Mesothelial cell of epicardium (in vitro differentiated cells): ENCODE measurements at regions not wholly inside any gene's neighbourhood (a gene's known extent, or its start where the extent isn't known, plus 50 kb on each side); places are given as distances from the start of the nearest gene placed in this dataset.

Experiments
- DNase-seq, 2 experiments: peaks; one replicate each; pipeline ENCODE4 v3.0.0; 2021; ENCODE audit warnings: low spot score in 2 of 2; ENCODE audit not compliant: unreplicated experiment in 2 of 2
- H3K27ac Mint-ChIP-seq: 2 replicates; pipeline ENCODE4 v1.8.0; 2021; ENCODE audit warnings: mixed read lengths
- H3K27me3 Mint-ChIP-seq: 2 replicates; pipeline ENCODE4 v1.8.0; 2021; ENCODE audit warnings: low read depth, mixed read lengths
- H3K36me3 Mint-ChIP-seq: 2 replicates; pipeline ENCODE4 v1.8.0; 2021; ENCODE audit warnings: mixed read lengths
- H3K4me1 Mint-ChIP-seq: 2 replicates; pipeline ENCODE4 v1.8.0; 2021; ENCODE audit warnings: mixed read lengths
- H3K4me3 Mint-ChIP-seq: 2 replicates; pipeline ENCODE4 v1.8.0; 2021; ENCODE audit warnings: mild to moderate bottlenecking, moderate library complexity, mixed read lengths
- H3K9me3 Mint-ChIP-seq: 2 replicates; pipeline ENCODE4 v1.8.0; 2021; ENCODE audit warnings: mixed read lengths
- CTCF ChIP-seq: fragments of 200-600 bp; sonication (generic); IDR thresholded peaks from one replicate; pipeline ENCODE4 v1.5.0; 2021; ENCODE audit warnings: antibody characterized with exemption; ENCODE audit not compliant: unreplicated experiment

- Mint-ChIP-seq H3K36me3 (peaks cover 2% of the 10 kb centered on the region), H3K27ac (no peak overlapping the region), H3K4me3 (no peak overlapping the region), H3K9me3 (peaks cover 72% of the 10 kb centered on the region), H3K27me3 (no peaks in the 10 kb centered on the region), H3K4me1 (no peaks in the 10 kb centered on the region)
- no peak for TF ChIP-seq CTCF
- DNase-seq: no peak
Measured at GRCh38 chr12:34626363-34627157, 604.3 kb downstream of the ALG10 start.
